HEK293T (cell line): ENCODE measurements at regions not wholly inside any gene's neighbourhood (a gene's known extent, or its start where the extent isn't known, plus 50 kb on each side); places are given as distances from the start of the nearest gene placed in this dataset.
"Not testable (repeated sequence)": the region's sequence is repeated elsewhere in the genome, so short reads cannot be mapped to it uniquely, and the experiment has no call there.

Source experiments
- CTCF ChIA-PET: fragments of 350-600 bp; formaldehyde crosslinking; extraction: SDS; loops from one replicate; lab custom pipeline; 2021; ENCODE audit warnings: antibody characterized with exemption, inconsistent platforms; lab: Yijun Ruan, JAX
- POLR2A ChIA-PET: fragments of 350-600 bp; formaldehyde crosslinking; extraction: SDS; loops from one replicate; lab custom pipeline; 2020; ENCODE audit warnings: antibody characterized with exemption, inconsistent platforms; lab: Yijun Ruan, JAX
- DNase-seq: peaks from one replicate; pipeline ENCODE4 v3.0.0; 2012; ENCODE audit warnings: mixed read lengths; ENCODE audit errors: extremely low spot score
- ARNT ChIP-seq: fragments of 450-650 bp; IDR thresholded peaks from 2 replicates; pipeline ENCODE4 v1.6.1; 2017; ENCODE audit warnings: mild to moderate bottlenecking
- BHLHE40 ChIP-seq: fragments of 450-650 bp; IDR thresholded peaks from 2 replicates; pipeline ENCODE4 v1.6.1; 2016; ENCODE audit warnings: mild to moderate bottlenecking, moderate library complexity, borderline replicate concordance
- CTBP1 ChIP-seq: fragments of 450-650 bp; IDR thresholded peaks from 2 replicates; pipeline ENCODE4 v1.6.1; 2016; ENCODE audit warnings: borderline replicate concordance
- ELF4 ChIP-seq: fragments of 450-650 bp; IDR thresholded peaks from 2 replicates; pipeline ENCODE4 v1.6.1; 2017; ENCODE audit warnings: antibody characterized with exemption
- FOXA1 ChIP-seq: fragments of 450-650 bp; IDR thresholded peaks from 2 replicates; pipeline ENCODE4 v1.6.1; 2016; ENCODE audit warnings: mild to moderate bottlenecking
- FOXK2 ChIP-seq: fragments of 450-650 bp; IDR thresholded peaks from 2 replicates; pipeline ENCODE4 v1.6.1; 2016; ENCODE audit warnings: mild to moderate bottlenecking
- FOXM1 ChIP-seq: fragments of 450-650 bp; IDR thresholded peaks from 2 replicates; pipeline ENCODE4 v1.6.1; 2017; ENCODE audit warnings: mild to moderate bottlenecking, borderline replicate concordance
- HDGF ChIP-seq: fragments of 450-650 bp; IDR thresholded peaks from 2 replicates; pipeline ENCODE4 v1.6.1; 2017; ENCODE audit warnings: antibody characterized with exemption, borderline replicate concordance
- L3MBTL2 ChIP-seq: fragments of 450-650 bp; conservative IDR thresholded peaks from 2 replicates; pipeline ENCODE4 v1.6.1; 2016; ENCODE audit warnings: mild to moderate bottlenecking
- LEF1 ChIP-seq: fragments of 450-650 bp; IDR thresholded peaks from 2 replicates; pipeline ENCODE4 v1.6.1; 2017; ENCODE audit warnings: mild to moderate bottlenecking, borderline replicate concordance
- NFRKB ChIP-seq: fragments of 450-650 bp; IDR thresholded peaks from 2 replicates; pipeline ENCODE4 v1.6.1; 2016; ENCODE audit warnings: mild to moderate bottlenecking, moderate library complexity
- SP1 ChIP-seq: fragments of 450-650 bp; IDR thresholded peaks from 2 replicates; pipeline ENCODE4 v1.6.1; 2017
- SUZ12 ChIP-seq: fragments of 450-650 bp; IDR thresholded peaks from 2 replicates; pipeline ENCODE4 v1.6.1; 2016; ENCODE audit warnings: mild to moderate bottlenecking
- TARDBP ChIP-seq: fragments of 450-650 bp; IDR thresholded peaks from 2 replicates; pipeline ENCODE4 v1.6.1; 2016
- ZNF384 ChIP-seq: fragments of 450-650 bp; IDR thresholded peaks from 2 replicates; pipeline ENCODE4 v1.6.1; 2016
- TF ChIP-seq, protein P1 (sequence below): fragments of 450-650 bp; IDR thresholded peaks from 2 replicates; pipeline ENCODE4 v1.6.1; 2016

DNA sequence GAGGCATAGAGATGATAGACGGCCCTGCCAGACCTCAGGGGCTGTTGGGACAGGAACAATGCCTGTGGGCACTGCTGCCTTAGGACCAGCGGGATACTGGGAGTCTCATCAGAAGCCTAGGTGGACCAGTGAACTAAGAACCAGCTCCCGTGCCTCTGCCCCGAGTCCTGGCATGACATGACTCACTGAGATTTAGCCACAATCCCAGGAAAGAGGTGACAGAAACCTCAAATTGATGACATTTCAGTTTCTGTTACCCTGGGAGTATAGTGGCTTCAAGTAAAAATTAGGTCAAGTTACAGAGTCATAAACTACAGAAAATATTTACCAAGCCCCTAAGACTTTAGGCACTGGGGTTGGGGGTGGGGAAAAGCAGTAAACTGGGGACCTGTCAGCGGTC lies 74.6 kb upstream of the GADD45A start:
- CTCF ChIA-PET: no interaction called here
- TF ChIP-seq NFRKB (no peak), ELF4 (no peak), BHLHE40 (no peak), CTBP1 (no peak), ZNF384 (no peak), FOXK2 (no peak), FOXM1 (no peak), L3MBTL2 (no peak)
- no peak for DNase-seq
- POLR2A ChIA-PET: no interaction called here

DNA sequence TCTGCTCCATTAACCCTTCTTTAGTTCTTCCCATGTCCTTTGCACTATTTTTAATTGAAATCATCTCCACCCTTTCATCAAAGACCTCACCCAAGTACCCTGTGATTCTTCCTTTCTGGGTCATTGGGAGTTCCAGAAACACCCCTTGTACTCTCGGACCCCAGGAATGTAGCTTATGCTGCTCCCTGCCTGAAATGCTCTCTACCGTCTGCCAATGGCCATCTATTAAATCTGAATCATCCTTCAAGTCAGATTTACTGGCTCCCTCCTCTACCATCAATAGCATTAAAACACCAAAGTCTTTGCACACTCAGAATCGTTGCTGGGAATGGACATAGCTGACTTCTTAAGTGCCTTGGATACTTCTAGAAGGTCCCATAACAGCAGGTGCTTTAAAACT lies 73.2 kb upstream of the GADD45A start:
- DNase-seq: no peak
- TF ChIP-seq FOXA1 (no peak), ARNT (no peak), HDGF (no peak), ZNF384 (no peak), CTBP1 (no peak), SP1 (no peak), NFRKB (no peak)
- ChIA-PET CTCF (no interaction called here), POLR2A (no interaction called here)

DNA sequence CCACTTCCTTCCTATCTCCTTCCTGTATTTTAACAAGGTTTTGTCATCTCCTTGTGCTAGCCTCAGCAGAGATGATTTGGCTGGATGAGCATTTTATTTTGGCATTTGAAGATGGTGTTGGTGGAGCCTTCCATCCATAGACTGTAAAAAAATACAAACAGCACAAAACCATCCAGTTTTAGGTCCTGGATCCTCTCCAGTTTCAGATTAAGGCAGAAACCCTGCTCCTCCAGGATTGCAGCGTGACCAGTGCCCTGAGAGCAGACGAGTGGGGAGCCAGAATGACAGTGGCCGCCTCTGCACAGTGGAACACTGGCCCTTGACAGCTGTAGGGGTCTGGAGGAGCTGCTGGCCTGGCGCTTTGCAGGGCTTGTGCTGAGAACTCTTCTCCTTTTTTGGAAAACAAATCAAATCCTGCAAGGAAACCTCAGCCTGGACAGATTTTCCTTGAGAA lies 72.2 kb upstream of the GADD45A start:
- ChIA-PET CTCF (no interaction called here), POLR2A (no interaction called here)
- no peak for TF ChIP-seq CTBP1
- DNase-seq: no peak

DNA sequence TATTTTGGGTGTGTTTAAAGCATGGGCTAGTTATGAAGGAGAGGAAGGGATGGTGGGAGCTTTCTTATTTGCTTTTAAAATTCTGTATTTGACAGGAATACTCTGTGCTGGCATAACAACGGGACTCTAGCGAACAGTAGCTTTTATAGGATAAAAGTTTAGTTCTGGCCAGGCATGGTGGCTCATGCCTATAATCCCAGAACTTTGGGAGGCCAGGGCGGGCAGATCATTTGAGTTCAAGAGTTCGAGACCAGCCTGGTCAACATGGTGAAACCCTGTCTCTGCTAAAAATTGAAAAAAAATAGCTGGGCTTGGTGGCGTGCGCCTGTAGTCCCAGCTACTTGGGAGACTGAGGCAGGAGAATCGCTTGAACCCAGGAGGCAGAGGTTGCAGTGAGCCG lies 71.5 kb upstream of the GADD45A start:
- POLR2A ChIA-PET, DNase-seq, CTCF ChIA-PET: not testable (repeated sequence)

DNA sequence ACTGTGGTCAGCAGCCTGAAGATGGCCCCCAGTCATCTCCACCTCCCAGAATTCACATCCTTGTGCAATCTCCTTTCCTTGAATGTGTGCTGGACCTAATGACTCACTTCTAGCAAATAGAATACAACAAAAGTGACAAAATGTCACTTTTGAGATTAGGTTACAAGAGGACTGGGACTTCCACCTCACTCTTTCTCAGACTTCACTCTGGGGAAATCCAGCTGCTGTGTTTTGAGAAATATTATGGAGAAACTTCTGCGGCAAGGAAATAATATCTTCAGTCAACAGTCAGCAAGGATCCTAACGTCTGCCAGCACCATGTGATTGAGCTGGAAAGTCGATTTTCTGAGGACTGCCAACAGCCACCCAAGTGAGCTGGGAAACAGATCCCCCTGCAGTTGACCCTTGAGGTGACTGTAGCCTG lies 70.5 kb upstream of the GADD45A start:
- CTCF ChIA-PET: interaction anchor here (0.7 kb wide), 1 partner anchor 1012 kb away, joined by 3 read pairs; no protein-coding TSS in a partner anchor

DNA sequence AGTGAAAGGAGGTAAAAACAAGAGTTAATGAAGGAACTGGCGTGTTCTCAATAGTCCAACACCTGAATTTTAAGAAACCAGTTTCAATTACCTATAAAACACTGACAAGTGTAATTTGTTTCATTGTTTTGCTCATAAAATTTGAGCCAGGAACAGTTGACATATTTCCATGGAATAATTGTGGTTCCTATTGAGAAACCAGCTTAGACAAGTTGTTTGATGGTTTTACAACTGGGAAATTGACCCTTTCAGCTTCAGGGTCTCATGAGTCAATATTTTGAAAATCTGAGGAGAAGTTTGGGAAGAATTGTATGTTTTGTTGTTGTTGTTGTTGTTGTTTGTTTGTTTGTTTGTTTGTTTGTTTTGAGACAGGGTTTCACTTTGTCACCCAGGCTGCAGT lies 69.1 kb upstream of the GADD45A start:
- TF ChIP-seq FOXA1: no peak
- no peak for TF ChIP-seq CTBP1
- no peak for TF ChIP-seq ARNT
- no peak for TF ChIP-seq LEF1
- TF ChIP-seq L3MBTL2: no peak
- TF ChIP-seq NFRKB: no peak
- TF ChIP-seq SUZ12: no peak
- TF ChIP-seq, protein P1, sequence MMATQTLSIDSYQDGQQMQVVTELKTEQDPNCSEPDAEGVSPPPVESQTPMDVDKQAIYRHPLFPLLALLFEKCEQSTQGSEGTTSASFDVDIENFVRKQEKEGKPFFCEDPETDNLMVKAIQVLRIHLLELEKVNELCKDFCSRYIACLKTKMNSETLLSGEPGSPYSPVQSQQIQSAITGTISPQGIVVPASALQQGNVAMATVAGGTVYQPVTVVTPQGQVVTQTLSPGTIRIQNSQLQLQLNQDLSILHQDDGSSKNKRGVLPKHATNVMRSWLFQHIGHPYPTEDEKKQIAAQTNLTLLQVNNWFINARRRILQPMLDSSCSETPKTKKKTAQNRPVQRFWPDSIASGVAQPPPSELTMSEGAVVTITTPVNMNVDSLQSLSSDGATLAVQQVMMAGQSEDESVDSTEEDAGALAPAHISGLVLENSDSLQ: no peak
- TF ChIP-seq FOXM1: no peak
- TF ChIP-seq TARDBP: no peak
- no peak for TF ChIP-seq HDGF
- no peak for TF ChIP-seq ELF4
- TF ChIP-seq BHLHE40: no peak
- no peak for TF ChIP-seq SP1
- no peak for TF ChIP-seq FOXK2
- TF ChIP-seq ZNF384: no peak
- CTCF ChIA-PET: no interaction called here
- POLR2A ChIA-PET: no interaction called here
- no peak for DNase-seq

More for the DNA sequence above, 70.5 kb upstream of the GADD45A start:
- DNase-seq: no peak
- POLR2A ChIA-PET: no interaction called here
- TF ChIP-seq TARDBP (no peak), BHLHE40 (no peak), FOXA1 (no peak), CTBP1 (no peak), SUZ12 (no peak), ZNF384 (no peak), HDGF (no peak), ARNT (no peak), SP1 (no peak), FOXM1 (no peak), FOXK2 (no peak), NFRKB (no peak), LEF1 (no peak), L3MBTL2 (no peak), ELF4 (no peak)
- TF ChIP-seq, protein P1: no peak

DNA sequence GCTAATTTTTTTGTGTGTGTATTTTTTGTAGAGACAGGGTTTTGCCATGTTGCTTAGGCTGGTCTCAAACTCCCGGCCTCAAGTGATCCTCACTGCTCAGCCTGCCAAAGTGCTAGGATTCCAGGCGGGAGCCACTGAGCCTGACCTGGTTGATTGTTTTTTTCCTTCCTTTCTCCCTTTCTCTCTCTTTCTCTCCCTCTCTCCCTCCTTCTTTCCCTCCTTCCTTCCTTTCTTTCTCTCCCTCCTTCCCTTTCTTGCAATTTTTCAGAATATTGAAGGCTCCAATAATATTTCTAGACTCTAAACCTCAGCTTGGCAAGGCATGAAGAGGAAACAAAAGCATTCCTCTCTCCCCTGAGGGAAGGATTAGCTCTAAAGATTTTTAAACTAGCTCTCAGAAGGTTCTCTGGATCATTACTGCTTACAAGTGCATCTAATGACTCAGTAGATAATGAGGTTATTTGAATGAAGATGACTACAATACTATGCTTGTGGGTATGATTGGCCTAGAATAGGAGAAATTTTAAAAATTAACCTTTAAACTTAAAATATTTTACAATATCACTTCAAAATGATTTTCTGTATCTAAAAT lies 68.5 kb upstream of the GADD45A start:
- CTCF ChIA-PET: no interaction called here
- POLR2A ChIA-PET: no interaction called here
- DNase-seq: no peak
- no peak for TF ChIP-seq ZNF384
